ENCODE measurements at regions not wholly inside any gene's neighbourhood (a gene's known extent, or its start where the extent isn't known, plus 50 kb on each side); places are given as distances from the start of the nearest gene placed in this dataset.

DNA sequence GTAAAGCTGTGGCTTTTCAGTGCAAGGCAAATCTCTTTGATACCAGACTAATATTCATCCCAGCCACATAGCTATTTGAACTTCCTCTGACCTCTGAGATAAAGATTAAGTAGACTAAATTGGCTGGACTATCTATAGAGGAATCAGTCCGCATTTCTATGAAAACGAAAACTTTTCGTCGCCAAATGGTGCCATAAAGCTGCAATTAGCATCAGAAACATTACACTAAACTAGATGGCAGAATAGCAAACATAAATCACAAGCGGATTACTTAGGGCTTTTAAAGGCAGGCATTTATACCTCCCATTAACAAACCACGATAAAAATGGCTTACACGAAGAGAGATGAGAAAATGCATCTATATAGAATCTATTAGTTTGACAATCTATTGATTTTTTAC is 1009.7 kb upstream of the CDH6 start:
- Histone ChIP-seq H3K27me3 (ENCODE audit: control insufficient read depth, insufficient read depth, low read length) (no peaks in the 10 kb centered on the region), H3K4me3 (ENCODE audit: low read depth, low read length) (no peak overlapping the region), H3K27ac (ENCODE audit: low read depth, low read length) (no peak overlapping the region), H3K9me3 (ENCODE audit: control insufficient read depth, insufficient read depth, low read length) (peaks cover 3% of the 10 kb centered on the region; the same call in 1 of the 2 replicates)
- CTCF ChIA-PET, result no interaction called here
- TF ChIP-seq, protein P1, sequence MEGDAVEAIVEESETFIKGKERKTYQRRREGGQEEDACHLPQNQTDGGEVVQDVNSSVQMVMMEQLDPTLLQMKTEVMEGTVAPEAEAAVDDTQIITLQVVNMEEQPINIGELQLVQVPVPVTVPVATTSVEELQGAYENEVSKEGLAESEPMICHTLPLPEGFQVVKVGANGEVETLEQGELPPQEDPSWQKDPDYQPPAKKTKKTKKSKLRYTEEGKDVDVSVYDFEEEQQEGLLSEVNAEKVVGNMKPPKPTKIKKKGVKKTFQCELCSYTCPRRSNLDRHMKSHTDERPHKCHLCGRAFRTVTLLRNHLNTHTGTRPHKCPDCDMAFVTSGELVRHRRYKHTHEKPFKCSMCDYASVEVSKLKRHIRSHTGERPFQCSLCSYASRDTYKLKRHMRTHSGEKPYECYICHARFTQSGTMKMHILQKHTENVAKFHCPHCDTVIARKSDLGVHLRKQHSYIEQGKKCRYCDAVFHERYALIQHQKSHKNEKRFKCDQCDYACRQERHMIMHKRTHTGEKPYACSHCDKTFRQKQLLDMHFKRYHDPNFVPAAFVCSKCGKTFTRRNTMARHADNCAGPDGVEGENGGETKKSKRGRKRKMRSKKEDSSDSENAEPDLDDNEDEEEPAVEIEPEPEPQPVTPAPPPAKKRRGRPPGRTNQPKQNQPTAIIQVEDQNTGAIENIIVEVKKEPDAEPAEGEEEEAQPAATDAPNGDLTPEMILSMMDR (IDR thresholded peaks at IDR 0.05; ENCODE audit: low read depth, low read length), result no peak
- DNase-seq (ENCODE audit: low read depth, low spot score), result no peak
- POLR2A ChIA-PET, result interaction anchor here (0.7 kb wide), 1 partner anchor 721 kb away, joined by 7 read pairs; no protein-coding TSS in a partner anchor

DNA sequence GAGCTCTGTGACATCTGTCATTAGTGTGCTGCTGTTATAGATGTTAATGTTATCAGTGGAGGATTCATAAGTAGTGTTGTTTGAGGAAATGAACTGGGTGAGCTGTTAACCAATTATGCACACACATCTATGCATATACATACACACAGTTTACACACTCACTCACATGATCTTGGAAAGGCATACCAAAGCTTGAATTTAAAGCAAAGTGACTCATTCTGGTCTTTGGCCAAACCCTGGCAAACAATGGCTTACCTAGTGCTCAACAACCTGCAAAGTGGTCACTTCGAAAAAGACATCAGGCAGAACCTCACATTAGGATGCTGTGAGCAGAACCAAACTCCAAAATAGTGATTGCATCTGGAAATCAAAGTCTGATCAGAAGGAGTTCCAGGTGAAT is 1037.3 kb upstream of the CDH6 start:
- peaks cover 3% of the 10 kb centered on the region; the same call in 1 of the 2 replicates for H3K9me3 ChIP-seq (ENCODE audit: control insufficient read depth, insufficient read depth, low read length)
- no peak overlapping the region for H3K27ac ChIP-seq (ENCODE audit: low read depth, low read length)
- DNase-seq (ENCODE audit: low read depth, low spot score), result no peak
- CTCF ChIA-PET, result no interaction called here
- POLR2A ChIA-PET, result no interaction called here
- no peak overlapping the region for H3K4me3 ChIP-seq (ENCODE audit: low read depth, low read length)
- TF ChIP-seq, protein P1 (IDR thresholded peaks at IDR 0.05; ENCODE audit: low read depth, low read length), result no peak
- H3K27me3 ChIP-seq (ENCODE audit: control insufficient read depth, insufficient read depth, low read length), result no peaks in the 10 kb centered on the region

DNA sequence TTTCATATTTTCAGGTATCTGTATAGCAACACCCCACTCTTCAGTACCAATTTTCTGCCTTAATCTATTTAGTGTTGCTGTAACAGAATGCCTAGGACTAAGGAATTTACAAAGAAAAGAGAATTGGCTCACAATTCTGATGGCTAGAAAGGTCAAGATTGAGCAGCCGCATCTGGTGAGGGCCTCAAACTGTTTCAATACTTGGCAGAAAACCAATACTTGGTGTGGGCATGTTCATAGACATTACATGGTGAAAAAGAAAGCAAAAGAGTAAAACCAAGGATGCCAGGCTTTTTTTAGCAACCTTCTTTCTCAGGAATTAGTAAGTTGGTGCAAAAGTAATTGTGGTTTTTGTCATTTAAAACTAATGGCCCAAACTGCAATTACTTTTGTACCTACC is 1041.1 kb upstream of the CDH6 start:
- no peak overlapping the region for H3K27ac ChIP-seq (ENCODE audit: low read depth, low read length)
- TF ChIP-seq, protein P1 (IDR thresholded peaks at IDR 0.05; ENCODE audit: low read depth, low read length), result no peak
- ChIA-PET CTCF (interaction anchor here (0.7 kb wide), 1 partner anchor 253 kb away, joined by 3 read pairs; no protein-coding TSS in a partner anchor), POLR2A (no interaction called here)
- no peak overlapping the region for H3K4me3 ChIP-seq (ENCODE audit: low read depth, low read length)
- H3K9me3 ChIP-seq (ENCODE audit: control insufficient read depth, insufficient read depth, low read length), result peaks cover 6% of the 10 kb centered on the region; the same call in 1 of the 2 replicates
- no peak for DNase-seq (ENCODE audit: low read depth, low spot score)
- no peaks in the 10 kb centered on the region for H3K27me3 ChIP-seq (ENCODE audit: control insufficient read depth, insufficient read depth, low read length)

DNA sequence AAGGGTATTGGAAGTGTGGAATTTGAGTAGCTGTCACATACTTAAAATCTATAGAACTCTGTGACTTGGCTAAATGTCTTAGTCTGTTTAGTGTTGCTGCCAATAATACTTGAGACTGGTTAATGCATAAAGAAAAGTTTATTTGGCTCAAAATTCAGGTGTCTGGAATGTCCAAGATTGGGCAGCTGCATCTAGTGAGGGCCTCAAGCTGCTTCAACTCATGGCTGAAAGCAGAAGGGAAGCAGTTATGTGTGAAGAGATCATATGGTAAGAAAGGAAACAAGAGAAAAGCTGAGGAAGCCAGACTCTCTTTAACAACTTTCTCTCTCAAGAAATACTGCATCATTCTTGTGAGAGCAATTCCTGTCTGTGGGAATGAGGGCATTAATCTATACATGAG is 1043.3 kb upstream of the CDH6 start:
- H3K27me3 ChIP-seq (ENCODE audit: control insufficient read depth, insufficient read depth, low read length), result no peaks in the 10 kb centered on the region
- H3K9me3 ChIP-seq (ENCODE audit: control insufficient read depth, insufficient read depth, low read length), result peaks cover 6% of the 10 kb centered on the region; the same call in 1 of the 2 replicates
- H3K27ac ChIP-seq (ENCODE audit: low read depth, low read length), result no peak overlapping the region
- no peak for DNase-seq (ENCODE audit: low read depth, low spot score)
- TF ChIP-seq, protein P1 (IDR thresholded peaks at IDR 0.05; ENCODE audit: low read depth, low read length), result no peak
- no peak overlapping the region for H3K4me3 ChIP-seq (ENCODE audit: low read depth, low read length)
- CTCF ChIA-PET, result no interaction called here
- POLR2A ChIA-PET, result no interaction called here

DNA sequence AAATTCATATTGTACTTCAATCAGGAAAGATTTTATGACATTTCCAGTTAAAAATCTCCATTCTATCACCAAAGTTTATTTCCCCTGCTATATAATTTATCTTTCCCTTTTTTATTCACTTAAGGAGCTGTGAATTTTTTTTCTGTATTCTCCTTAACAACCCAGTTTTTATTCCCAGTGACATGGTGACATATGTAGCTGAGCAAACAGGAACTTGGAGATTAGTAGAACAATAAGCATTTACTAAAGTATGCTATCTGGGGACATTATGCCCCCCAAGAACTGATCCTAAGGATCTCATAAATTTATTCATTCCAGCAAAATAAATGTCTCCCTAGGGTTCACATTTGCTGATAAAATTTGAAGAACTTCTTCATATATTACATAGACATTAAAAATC is 1044.0 kb upstream of the CDH6 start:
- DNase-seq (ENCODE audit: low read depth, low spot score), result no peak
- TF ChIP-seq, protein P1 (IDR thresholded peaks at IDR 0.05; ENCODE audit: low read depth, low read length), result no peak
- no peak overlapping the region for H3K27ac ChIP-seq (ENCODE audit: low read depth, low read length)
- H3K27me3 ChIP-seq (ENCODE audit: control insufficient read depth, insufficient read depth, low read length), result no peaks in the 10 kb centered on the region
- ChIA-PET CTCF (no interaction called here), POLR2A (no interaction called here)
- H3K4me3 ChIP-seq (ENCODE audit: low read depth, low read length), result no peak overlapping the region
- peaks cover 6% of the 10 kb centered on the region; the same call in 1 of the 2 replicates for H3K9me3 ChIP-seq (ENCODE audit: control insufficient read depth, insufficient read depth, low read length)
